GM18511 (cell line): ENCODE measurements at regions not wholly inside any gene's neighbourhood (a gene's known extent, or its start where the extent isn't known, plus 50 kb on each side); places are given as distances from the start of the nearest gene placed in this dataset.

ENCODE experiments used
- ATAC-seq: cut with Tn5 transposase; IDR thresholded peaks from one replicate; pipeline ENCODE4 v1.9.1; 2021; ENCODE audit warnings: mild to moderate bottlenecking, moderate library complexity; ENCODE audit not compliant: unreplicated experiment

GRCh38 chr10:3723766-3724165 lies 61.2 kb downstream of the KLF6 start:
- no peak for ATAC-seq

DNA sequence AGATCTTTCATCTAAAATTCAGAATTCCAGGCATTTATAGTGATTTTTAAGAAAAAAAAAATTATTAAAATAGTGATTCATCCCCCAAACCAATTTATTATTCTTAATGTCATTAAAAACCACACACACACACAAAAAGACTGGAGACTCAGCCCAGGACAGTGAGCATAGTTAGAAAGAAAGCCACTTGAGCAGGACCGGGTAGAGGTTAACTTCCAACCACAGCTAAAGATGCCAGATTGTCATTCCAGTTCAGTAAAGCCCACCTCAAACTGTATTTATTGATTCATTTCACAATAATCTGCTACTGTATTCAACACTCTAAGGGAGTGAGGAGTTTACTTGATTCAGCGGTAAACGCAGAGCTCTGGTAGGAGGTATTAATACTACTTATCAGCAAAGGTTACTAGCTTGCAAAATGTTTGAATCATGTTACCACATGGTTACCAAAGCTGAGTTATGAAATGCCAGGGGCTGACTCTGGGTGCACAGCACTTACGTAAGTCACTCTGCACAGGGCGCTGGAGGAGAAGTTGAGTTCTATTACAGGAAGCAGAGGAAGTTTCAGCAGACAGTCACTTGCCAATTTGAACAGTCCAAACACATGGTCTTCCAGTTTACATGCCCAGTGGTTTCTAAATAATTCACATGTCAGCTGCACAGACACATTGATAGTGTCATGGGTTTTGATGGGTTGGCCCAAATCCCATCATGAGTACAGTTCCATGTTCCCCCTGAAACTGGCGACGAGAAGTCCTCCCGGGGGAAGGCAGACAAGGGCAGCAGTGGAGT lies 64.6 kb downstream of the KLF6 start:
- ATAC-seq: no peak

DNA sequence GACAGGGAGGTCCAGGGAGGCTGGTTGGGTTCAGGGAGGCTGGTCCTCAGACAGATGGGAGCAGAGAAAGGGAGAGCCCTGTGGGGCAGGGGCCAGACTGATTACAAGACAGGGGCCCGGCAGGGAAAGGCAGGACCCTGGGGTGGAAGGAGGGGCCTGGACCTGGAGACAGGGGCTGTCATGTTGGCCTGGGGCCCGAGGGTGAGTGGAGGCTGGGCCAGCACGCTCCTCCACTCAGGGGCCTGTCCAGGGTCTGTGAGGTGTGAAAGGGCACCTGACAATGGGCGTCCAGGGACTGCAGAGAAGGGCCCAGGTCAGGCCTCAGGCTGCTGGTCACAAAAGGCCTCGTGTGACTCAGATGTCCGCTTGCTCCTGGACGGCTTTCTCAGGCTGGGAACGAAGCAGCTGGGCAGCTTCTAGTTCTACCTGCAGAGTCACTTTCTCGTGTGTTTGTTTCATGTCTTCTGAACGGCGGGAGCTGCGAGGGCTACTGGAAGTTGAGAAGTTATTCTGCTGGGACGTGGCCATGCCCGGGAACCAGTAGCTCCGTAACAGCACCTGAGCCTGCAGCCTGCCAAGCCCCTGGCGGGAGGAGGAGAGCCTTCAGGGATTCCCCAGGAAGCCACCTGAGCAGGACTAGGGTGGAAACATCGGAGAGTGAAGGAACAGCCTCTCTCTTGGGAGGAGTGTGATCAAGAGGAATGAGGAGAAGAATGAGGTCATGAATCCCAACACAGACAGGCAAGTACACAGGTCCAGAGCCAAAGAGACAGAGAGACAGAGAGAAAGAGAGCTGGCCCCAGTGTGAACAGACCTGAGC lies 65.8 kb downstream of the KLF6 start:
- no peak for ATAC-seq

DNA sequence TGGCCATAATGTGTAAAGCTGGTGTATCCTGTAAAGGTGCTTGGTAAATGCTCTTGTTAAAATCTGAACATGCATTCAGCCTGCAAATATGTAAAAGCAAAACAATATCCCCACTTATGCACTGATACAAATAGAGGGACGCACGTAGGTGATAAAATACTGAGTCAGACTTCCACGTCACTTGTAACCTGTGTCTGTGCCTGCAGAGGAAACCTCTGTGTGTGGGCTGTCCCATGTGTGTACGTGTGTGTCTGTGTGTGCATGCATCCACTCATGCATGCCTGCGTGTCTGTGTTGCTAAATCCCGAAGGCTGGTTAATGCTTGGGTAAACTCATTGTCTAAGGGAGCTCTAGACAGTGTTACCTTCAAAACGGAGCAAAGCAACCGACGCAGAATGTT lies 68.9 kb downstream of the KLF6 start:
- ATAC-seq: no peak

- ATAC-seq: no peak
These were observed 70.0 kb downstream of the KLF6 start for GRCh38 chr10:3714967-3715366.

DNA sequence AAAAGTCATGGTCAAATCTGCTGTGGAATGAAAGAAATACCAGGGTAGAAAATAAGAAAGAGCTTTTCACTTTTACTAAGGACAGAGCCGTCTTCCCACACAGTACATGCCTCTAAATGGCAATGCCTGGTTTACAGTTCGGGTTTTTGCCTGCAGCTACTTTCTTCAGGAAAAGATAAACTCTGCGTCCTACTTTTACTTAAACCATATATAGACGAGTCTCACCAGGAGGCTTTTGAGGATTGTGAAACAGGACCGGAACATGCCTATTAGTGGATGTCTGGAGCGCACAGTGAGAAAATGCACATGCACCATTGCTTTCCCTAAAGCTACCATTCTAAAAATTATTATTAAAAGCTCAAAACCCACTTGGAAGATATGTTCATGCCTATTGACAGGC lies 70.5 kb downstream of the KLF6 start:
- no peak for ATAC-seq

DNA sequence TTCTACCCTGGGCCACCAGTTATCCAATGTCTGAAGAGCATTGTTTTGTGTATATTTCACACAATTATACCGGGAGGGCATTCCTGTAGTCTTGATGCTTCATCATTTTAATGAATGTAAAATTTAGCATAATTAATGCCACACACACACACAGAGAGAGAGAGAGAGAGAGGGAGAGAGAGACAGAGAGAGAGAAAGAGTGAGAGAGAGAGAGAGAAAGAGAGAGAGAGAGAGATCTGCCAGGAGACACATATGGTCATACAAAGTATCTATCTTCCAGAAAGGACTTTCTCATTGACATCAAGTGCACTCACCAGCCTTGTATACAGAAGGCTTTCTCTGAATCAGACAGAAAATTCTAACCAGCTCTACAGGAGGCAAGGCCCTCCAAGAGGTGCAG lies 72.3 kb downstream of the KLF6 start:
- ATAC-seq: no peak

DNA sequence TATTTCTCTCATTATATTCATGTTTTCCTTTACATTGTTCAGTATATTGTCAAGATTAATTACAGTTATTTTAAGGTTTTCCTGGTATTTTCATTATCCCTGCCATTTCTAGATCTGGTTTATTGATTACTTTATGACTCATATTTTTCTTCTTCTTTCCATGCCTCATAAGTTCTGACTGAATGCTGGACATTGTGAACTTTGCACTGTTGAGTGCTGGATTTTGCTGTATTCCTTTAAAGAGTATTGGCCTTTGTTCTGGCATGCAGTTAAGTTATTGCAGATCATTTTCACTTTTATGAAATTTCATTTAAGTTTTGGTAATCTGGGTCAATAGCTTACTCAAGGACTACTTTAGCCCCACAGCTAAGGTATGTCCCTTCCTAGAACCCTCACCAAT lies 73.1 kb downstream of the KLF6 start:
- no peak for ATAC-seq

- ATAC-seq: no peak
These were observed 74.2 kb downstream of the KLF6 start for GRCh38 chr10:3710764-3711163.

GRCh38 chr10:3709456-3710060 lies 75.5 kb downstream of the KLF6 start:
- no peak for ATAC-seq

GRCh38 chr10:3708852-3709251 lies 76.2 kb downstream of the KLF6 start:
- ATAC-seq: no peak

- no peak for ATAC-seq
These were observed 80.3 kb downstream of the KLF6 start for GRCh38 chr10:3704565-3705325.

DNA sequence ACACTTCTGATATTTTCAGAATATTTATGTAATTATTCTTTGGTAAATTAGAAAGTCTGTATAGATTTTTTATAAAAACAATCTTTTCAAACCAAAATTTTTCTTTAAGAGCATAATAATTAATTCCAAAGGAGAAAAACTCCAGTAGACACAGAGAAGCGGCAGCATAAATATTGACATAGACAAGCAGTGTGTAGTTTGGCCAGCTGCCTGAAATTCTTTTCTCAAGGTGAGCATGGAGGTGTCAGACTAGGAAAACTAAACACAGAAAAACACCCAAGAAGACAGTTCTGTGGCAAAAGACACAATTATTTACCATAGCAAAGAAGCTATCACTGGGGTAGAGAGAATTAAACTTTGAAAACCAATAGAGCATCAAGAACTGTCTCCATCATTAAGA lies 82.4 kb downstream of the KLF6 start:
- no peak for ATAC-seq

- no peak for ATAC-seq
These were observed 82.9 kb downstream of the KLF6 start for GRCh38 chr10:3702056-3702546.

GRCh38 chr10:3701491-3701890 lies 83.5 kb downstream of the KLF6 start:
- ATAC-seq: no peak

DNA sequence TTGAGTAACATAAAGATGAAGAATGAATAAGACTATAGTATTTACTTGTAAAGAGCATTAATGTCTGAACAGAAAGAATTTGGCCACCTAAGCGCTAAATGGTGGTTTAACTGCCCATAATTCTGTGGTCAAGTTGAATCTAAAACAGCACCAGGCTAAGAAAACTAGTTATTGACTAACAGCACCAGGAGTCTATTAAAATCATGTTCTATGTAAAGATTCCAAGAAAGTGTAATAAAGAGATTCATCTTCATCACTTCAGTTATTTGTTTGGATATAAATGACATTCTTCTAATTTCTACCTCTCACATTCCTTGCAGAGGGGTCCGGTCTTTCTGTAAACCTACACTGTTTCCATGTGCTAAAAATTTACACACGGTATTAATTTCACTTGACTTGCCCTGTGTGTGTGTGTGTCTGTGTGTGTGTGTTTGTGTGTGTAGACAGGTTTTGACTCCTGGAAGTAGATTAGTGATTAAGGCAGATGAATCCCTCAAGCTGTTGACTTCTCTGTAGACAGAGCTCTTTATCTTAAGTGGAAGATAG lies 84.4 kb downstream of the KLF6 start:
- ATAC-seq: no peak

DNA sequence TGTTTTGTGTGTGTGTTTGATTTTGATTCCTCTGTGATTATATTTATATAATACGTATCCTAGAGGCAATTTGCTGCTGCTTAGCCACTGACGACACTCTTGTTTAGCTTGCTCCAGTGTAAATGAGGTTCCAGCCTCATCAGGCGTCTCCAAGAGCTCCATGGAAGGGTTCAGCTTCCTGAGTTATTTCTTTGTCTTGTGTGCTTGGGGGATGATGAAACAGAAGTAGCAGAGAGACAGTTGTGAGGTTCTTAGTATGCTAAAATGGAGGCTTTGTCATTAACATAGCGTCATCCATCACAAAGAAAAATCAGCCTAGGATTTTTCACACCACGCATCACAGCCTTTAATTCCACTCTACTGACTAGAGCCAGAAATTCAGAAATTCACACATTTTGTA lies 85.1 kb downstream of the KLF6 start:
- ATAC-seq: no peak

DNA sequence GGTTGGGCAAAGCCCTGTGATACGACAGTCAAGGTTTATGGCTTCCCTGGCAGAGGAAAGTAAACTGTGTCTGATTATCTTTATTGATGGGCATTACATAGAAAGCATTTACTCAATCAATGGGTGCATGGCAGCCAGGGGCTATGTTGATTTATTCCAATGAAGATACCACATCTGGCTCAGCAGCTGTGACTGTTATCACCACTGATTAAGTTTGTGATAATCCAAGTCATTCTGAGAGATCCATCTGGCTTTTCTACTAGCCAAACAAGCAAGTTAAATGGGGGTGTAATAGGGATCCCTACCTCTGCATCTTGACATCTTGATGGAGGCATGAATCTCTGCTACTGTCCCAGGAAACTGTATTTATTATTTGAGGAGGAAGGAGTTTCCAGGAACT lies 86.7 kb downstream of the KLF6 start:
- no peak for ATAC-seq

DNA sequence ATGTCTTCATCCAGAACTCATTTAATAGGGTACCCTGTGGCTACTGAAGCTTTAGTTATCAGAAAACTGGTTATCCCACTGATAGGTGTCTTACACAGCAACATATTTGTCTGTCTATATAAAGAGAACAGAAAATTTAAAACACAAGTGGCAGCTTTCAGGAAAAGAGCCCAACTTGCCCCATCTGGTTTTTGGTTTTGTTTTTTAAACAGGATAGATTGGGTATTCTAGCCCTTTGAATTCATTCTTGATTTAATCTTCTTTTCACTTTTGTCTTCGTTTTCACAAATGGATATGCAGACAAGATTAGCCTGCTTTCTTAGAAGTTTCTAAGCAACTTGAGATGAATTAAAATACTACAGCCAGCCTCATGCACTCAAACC lies 91.3 kb downstream of the KLF6 start:
- no peak for ATAC-seq

- ATAC-seq: no peak
These were observed 91.8 kb downstream of the KLF6 start for GRCh38 chr10:3693022-3693697.
